IPS-18a (cell line): ENCODE measurements at regions not wholly inside any gene's neighbourhood (a gene's known extent, or its start where the extent isn't known, plus 50 kb on each side); places are given as distances from the start of the nearest gene placed in this dataset.
"Not testable (repeated sequence)": the region's sequence is repeated elsewhere in the genome, so short reads cannot be mapped to it uniquely, and the experiment has no call there.

Source experiments
- H3K27ac ChIP-seq: one replicate; pipeline ENCODE4 v1.5.1; 2013; ENCODE audit warnings: low read length
- H3K27me3 ChIP-seq: one replicate; pipeline ENCODE4 v1.6.1; 2013; ENCODE audit warnings: mild to moderate bottlenecking, low read length; ENCODE audit not compliant: control insufficient read depth, insufficient read depth
- H3K36me3 ChIP-seq: one replicate; pipeline ENCODE4 v1.6.1; 2013; ENCODE audit warnings: low read depth, low read length; ENCODE audit not compliant: control insufficient read depth
- H3K4me1 ChIP-seq: one replicate; pipeline ENCODE4 v1.6.1; 2013; ENCODE audit warnings: low read depth, low read length; ENCODE audit not compliant: control insufficient read depth
- H3K4me3 ChIP-seq: one replicate; pipeline ENCODE4 v1.5.1; 2013; ENCODE audit warnings: low read length
- H3K9ac ChIP-seq: one replicate; pipeline ENCODE4 v1.6.1; 2013; ENCODE audit warnings: mild to moderate bottlenecking, low read length, moderate library complexity
- H3K9me3 ChIP-seq: one replicate; pipeline ENCODE4 v1.6.1; 2013; ENCODE audit warnings: low read depth, low read length; ENCODE audit not compliant: control insufficient read depth

- H3K27me3 ChIP-seq, H3K36me3 ChIP-seq, H3K27ac ChIP-seq, H3K4me3 ChIP-seq, H3K4me1 ChIP-seq, H3K9ac ChIP-seq, H3K9me3 ChIP-seq: not testable (repeated sequence)
Observed at GRCh38 chr2:87132577-87132976, 110.9 kb upstream of the PLGLB1 start.

DNA sequence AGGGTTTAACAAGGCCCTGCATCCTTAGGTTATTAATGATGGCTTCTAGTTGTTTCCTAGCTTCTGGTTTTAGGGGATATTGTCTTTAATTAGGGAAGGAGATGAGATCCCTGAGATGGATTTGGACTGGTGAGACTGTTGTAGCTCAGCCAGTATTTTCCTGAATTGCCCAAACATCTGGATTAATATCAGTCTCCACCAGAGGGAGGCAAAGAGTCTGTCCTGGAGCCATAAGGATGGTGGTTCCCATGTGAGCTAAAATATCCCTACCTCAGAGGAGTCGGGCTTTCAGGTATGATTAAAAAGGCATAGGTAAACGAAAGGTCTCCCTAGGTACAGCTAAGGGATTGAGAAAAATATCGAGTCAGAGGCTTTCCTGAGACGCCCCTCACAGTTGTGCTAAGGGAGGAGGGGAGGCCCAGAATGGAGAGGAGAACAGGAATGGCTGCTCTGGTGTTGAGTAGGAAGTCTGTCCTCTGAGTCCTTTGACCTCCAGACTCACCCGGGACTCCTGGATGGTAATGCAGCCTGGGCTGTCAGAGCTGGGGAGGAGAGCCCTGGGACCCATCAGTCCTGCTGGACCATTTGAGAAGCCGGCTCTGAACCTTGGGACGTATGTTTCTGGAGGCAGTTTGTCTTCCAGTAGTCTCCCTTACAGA lies 130.3 kb upstream of the PLGLB1 start:
- not testable (repeated sequence) for H3K9ac ChIP-seq

GRCh38 chr2:87174454-87174853 lies 152.8 kb upstream of the PLGLB1 start:
- H3K27ac ChIP-seq, H3K27me3 ChIP-seq, H3K9ac ChIP-seq, H3K4me3 ChIP-seq, H3K36me3 ChIP-seq, H3K4me1 ChIP-seq, H3K9me3 ChIP-seq: not testable (repeated sequence)

More for the DNA sequence above, 130.3 kb upstream of the PLGLB1 start:
- H3K9me3 ChIP-seq, H3K4me1 ChIP-seq, H3K27me3 ChIP-seq, H3K27ac ChIP-seq, H3K4me3 ChIP-seq, H3K36me3 ChIP-seq: not testable (repeated sequence)

GRCh38 chr2:87183373-87183772 lies 161.7 kb upstream of the PLGLB1 start:
- not testable (repeated sequence) for H3K4me1 ChIP-seq, H3K36me3 ChIP-seq, H3K9ac ChIP-seq, H3K27me3 ChIP-seq, H3K4me3 ChIP-seq, H3K9me3 ChIP-seq, H3K27ac ChIP-seq

DNA sequence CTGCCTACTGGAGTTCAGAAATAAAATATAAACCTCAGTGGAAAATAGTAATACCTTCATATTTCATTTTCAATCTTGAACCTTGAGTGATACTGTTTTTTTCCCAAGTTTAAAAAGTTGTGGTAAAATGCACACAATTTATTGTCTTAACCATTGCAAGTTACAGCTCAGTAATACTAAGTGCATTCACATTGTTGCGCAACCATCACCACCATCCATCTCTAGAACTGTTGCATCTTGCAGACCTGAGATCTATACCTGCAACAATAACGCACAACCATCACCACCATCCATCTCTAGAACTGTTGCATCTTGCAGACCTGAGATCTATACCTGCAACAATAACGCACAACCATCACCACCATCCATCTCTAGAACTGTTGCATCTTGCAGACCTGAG lies 162.6 kb upstream of the PLGLB1 start:
- H3K4me1 ChIP-seq, H3K36me3 ChIP-seq, H3K27me3 ChIP-seq, H3K4me3 ChIP-seq, H3K27ac ChIP-seq, H3K9ac ChIP-seq, H3K9me3 ChIP-seq: not testable (repeated sequence)

DNA sequence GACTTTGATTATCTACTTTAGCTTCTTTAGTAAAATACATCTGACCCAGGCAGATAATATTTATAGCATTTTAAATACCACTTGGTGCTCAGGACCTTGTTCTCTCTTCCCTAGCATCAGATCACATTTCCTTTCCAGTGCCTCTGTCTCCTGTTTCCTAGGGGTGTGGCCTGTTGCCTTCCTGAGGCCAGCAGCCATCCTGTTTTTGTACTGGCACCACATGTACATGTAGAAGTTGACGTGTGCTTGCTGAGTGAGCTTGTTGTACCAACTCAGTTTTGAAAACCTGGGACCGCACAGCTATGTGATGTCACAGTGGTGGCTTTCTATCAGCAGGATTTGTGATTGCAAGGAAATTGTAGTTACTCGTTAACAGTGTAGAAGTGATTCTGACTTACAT lies 167.6 kb upstream of the PLGLB1 start:
- not testable (repeated sequence) for H3K27me3 ChIP-seq, H3K9ac ChIP-seq, H3K27ac ChIP-seq, H3K4me1 ChIP-seq, H3K4me3 ChIP-seq, H3K9me3 ChIP-seq, H3K36me3 ChIP-seq

DNA sequence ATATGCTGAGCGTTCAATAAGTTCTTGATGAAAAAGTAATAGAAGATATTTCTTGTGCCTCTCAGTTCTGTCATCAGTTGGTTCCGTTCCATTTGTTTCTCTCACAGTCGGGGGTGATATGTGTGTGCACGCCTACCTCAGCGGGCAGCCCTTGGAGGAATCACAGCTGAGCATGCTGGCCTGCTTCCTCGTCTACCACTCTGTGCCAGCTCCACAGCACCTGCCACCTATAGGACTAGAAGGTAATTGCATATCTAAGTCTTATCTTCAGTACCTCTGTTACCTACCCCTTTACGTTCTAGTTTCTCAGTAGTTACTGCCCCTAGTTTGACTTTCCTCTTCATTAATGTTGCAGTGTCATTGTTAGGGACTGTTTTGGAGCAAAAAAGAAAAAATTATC lies 171.7 kb upstream of the PLGLB1 start:
- H3K4me1 ChIP-seq, H3K9me3 ChIP-seq, H3K27ac ChIP-seq, H3K9ac ChIP-seq, H3K36me3 ChIP-seq, H3K4me3 ChIP-seq, H3K27me3 ChIP-seq: not testable (repeated sequence)

- not testable (repeated sequence) for H3K36me3 ChIP-seq, H3K9ac ChIP-seq, H3K27ac ChIP-seq, H3K9me3 ChIP-seq, H3K27me3 ChIP-seq, H3K4me1 ChIP-seq, H3K4me3 ChIP-seq
Observed at GRCh38 chr2:87194254-87194999, 172.8 kb upstream of the PLGLB1 start.

- not testable (repeated sequence) for H3K36me3 ChIP-seq, H3K27ac ChIP-seq, H3K9ac ChIP-seq, H3K9me3 ChIP-seq, H3K4me1 ChIP-seq, H3K27me3 ChIP-seq, H3K4me3 ChIP-seq
Observed at GRCh38 chr2:87196720-87197388, 175.2 kb upstream of the PLGLB1 start.

- H3K27ac ChIP-seq, H3K9me3 ChIP-seq: not testable (repeated sequence)
Observed at GRCh38 chr2:87198422-87198821, 176.8 kb upstream of the PLGLB1 start.

GRCh38 chr2:87199228-87199627 lies 177.6 kb upstream of the PLGLB1 start:
- not testable (repeated sequence) for H3K9ac ChIP-seq, H3K27ac ChIP-seq, H3K27me3 ChIP-seq

More at GRCh38 chr2:87198422-87198821, 176.8 kb upstream of the PLGLB1 start:
- H3K4me1 ChIP-seq, H3K36me3 ChIP-seq, H3K4me3 ChIP-seq, H3K9ac ChIP-seq, H3K27me3 ChIP-seq: not testable (repeated sequence)

More at GRCh38 chr2:87199228-87199627, 177.6 kb upstream of the PLGLB1 start:
- H3K36me3 ChIP-seq, H3K9me3 ChIP-seq, H3K4me3 ChIP-seq, H3K4me1 ChIP-seq: not testable (repeated sequence)
